H1 (cell line): ENCODE measurements at regions not wholly inside any gene's neighbourhood (a gene's known extent, or its start where the extent isn't known, plus 50 kb on each side); places are given as distances from the start of the nearest gene placed in this dataset.

Experiments used
- CTCF ChIA-PET: fragments of 300-600 bp; sonication (Branson Sonifier 250); formaldehyde crosslinking; loops from one replicate; lab custom pipeline; 2021; ENCODE audit not compliant: partially characterized antibody; lab: Charles Lee
- POLR2A ChIA-PET: fragments of 300-600 bp; sonication (Branson Sonifier 250); formaldehyde crosslinking; loops from one replicate; lab custom pipeline; 2021; ENCODE audit warnings: inconsistent platforms; ENCODE audit not compliant: partially characterized antibody; lab: Charles Lee
- DNase-seq, 2 experiments: peaks; one replicate each; pipeline versions ENCODE4 v3.0.0 to v3.0.0-alpha.2; 2010 to 2022; ENCODE audit warnings: low spot score in 2 of 2, low read depth in 1 of 2, mixed read lengths in 1 of 2
- FAIRE-seq: peaks from 2 replicates; lab custom pipeline; 2011; peaks lifted over from hg19 to GRCh38; lab: Jason Lieb, UNC
- H2AFZ ChIP-seq: 2 replicates; pipeline ENCODE4 v1.8.1; 2012; ENCODE audit warnings: low read length, inconsistent platforms
- H2AK5ac ChIP-seq: 2 replicates; pipeline ENCODE4 v1.6.1; 2013; ENCODE audit warnings: low read depth, low read length
- H2BK120ac ChIP-seq: replicated peaks from 2 replicates; pipeline ENCODE3; 2013; ENCODE audit warnings: low read depth, low read length, inconsistent platforms
- H2BK12ac ChIP-seq: 2 replicates; pipeline ENCODE4 v1.6.1; 2013; ENCODE audit warnings: low read depth, low read length
- H2BK15ac ChIP-seq: 2 replicates; pipeline ENCODE4 v1.6.1; 2013; ENCODE audit warnings: low read length
- H2BK20ac ChIP-seq: 2 replicates; pipeline ENCODE4 v1.6.1; 2013; ENCODE audit warnings: low read length
- H2BK5ac ChIP-seq: 2 replicates; pipeline ENCODE4 v1.6.1; 2013; ENCODE audit warnings: low read depth, low read length
- H3K14ac ChIP-seq: 2 replicates; pipeline ENCODE4 v1.6.1; 2013; ENCODE audit warnings: inconsistent platforms; ENCODE audit not compliant: insufficient read length
- H3K18ac ChIP-seq: 2 replicates; pipeline ENCODE4 v1.6.1; 2013; ENCODE audit warnings: low read length; ENCODE audit errors: extremely low read depth
- H3K23ac ChIP-seq: 2 replicates; pipeline ENCODE4 v1.6.1; 2013; ENCODE audit warnings: inconsistent platforms; ENCODE audit not compliant: insufficient read length
- H3K23me2 ChIP-seq: 2 replicates; pipeline ENCODE4 v1.6.1; 2013; ENCODE audit warnings: low read depth, low read length
- H3K27ac ChIP-seq: 2 replicates; pipeline ENCODE4 v1.6.1; 2011; ENCODE audit warnings: low read depth, low read length, inconsistent platforms
- H3K27me3 ChIP-seq, 4 experiments: replicated peaks in 1 of 4; 1 replicate in 1 of 4; 2 replicates in 3 of 4; pipeline versions ENCODE4 v1.6.1 to v1.8.1; 2011 to 2013; ENCODE audit warnings: low read length in 3 of 4, mild to moderate bottlenecking in 3 of 4, inconsistent platforms in 2 of 4, mixed read lengths in 2 of 4, moderate library complexity in 1 of 4; ENCODE audit not compliant: control insufficient read depth in 3 of 4, insufficient read depth in 3 of 4; ENCODE audit errors: extremely low read depth in 1 of 4
- H3K36me3 ChIP-seq, 4 experiments: 2 replicates each; pipeline versions ENCODE4 v1.6.1 to v1.8.1; 2011 to 2013; ENCODE audit warnings: mild to moderate bottlenecking in 4 of 4, low read length in 3 of 4, moderate library complexity in 2 of 4, control low read depth in 1 of 4, inconsistent platforms in 1 of 4; ENCODE audit not compliant: insufficient read depth in 4 of 4, control insufficient read depth in 2 of 4
- H3K4ac ChIP-seq: replicated peaks from 2 replicates; pipeline ENCODE3; 2013; ENCODE audit warnings: low read length, low read depth, mixed read lengths, inconsistent platforms; ENCODE audit not compliant: insufficient read length
- H3K4me1 ChIP-seq, 4 experiments: replicated peaks in 1 of 4; 1 replicate in 1 of 4; 2 replicates in 3 of 4; pipeline versions ENCODE4 v1.6.1 to v1.8.1; 2011 to 2013; ENCODE audit warnings: low read length in 3 of 4, inconsistent platforms in 2 of 4, mixed read lengths in 1 of 4; ENCODE audit not compliant: insufficient read depth in 4 of 4, control insufficient read depth in 3 of 4
- H3K4me2 ChIP-seq, 2 experiments: 2 replicates each; pipeline versions ENCODE4 v1.6.1 to v1.8.1; 2011 to 2013; ENCODE audit warnings: low read depth in 2 of 2, low read length in 2 of 2, control low read depth in 1 of 2, inconsistent platforms in 1 of 2, mild to moderate bottlenecking in 1 of 2; ENCODE audit not compliant: insufficient read depth in 1 of 2
- H3K4me3 ChIP-seq, 4 experiments: fragments of 200-600, 300-600 bp in 1 of 4; sonication (generic), shearing (Covaris generic), sonication (Bioruptor Twin) in 1 of 4; 2 replicates each; pipeline versions ENCODE4 v1.5.1 to v1.8.1; 2011 to 2016; ENCODE audit warnings: low read length in 4 of 4, low read depth in 3 of 4, control low read depth in 2 of 4, inconsistent platforms in 2 of 4, mild to moderate bottlenecking in 2 of 4, mixed read lengths in 1 of 4, moderate library complexity in 1 of 4; ENCODE audit not compliant: insufficient read depth in 2 of 4; ENCODE audit errors: extremely low read depth in 1 of 4
- H3K56ac ChIP-seq: replicated peaks from 2 replicates; pipeline ENCODE3; 2013; ENCODE audit warnings: low read depth, mild to moderate bottlenecking, mixed read lengths, low read length, inconsistent platforms; ENCODE audit not compliant: insufficient read length
- H3K79me1 ChIP-seq: 2 replicates; pipeline ENCODE4 v1.6.1; 2013; ENCODE audit warnings: low read depth, low read length, control low read depth
- H3K79me2 ChIP-seq, 2 experiments: 2 replicates each; pipeline versions ENCODE4 v1.6.1 to v1.8.1; 2012 to 2013; ENCODE audit warnings: low read length in 2 of 2, mild to moderate bottlenecking in 2 of 2, inconsistent platforms in 1 of 2; ENCODE audit not compliant: insufficient read depth in 2 of 2, control insufficient read depth in 1 of 2
- H3K9ac ChIP-seq, 4 experiments: replicated peaks in 1 of 4; 1 replicate in 1 of 4; 2 replicates in 3 of 4; pipeline versions ENCODE4 v1.6.1 to v1.8.1; 2011 to 2013; ENCODE audit warnings: low read depth in 3 of 4, low read length in 3 of 4, control low read depth in 2 of 4, mild to moderate bottlenecking in 2 of 4, moderate library complexity in 2 of 4, inconsistent platforms in 1 of 4; ENCODE audit errors: extremely low read depth in 1 of 4
- H3K9me3 ChIP-seq, 2 experiments: 2 replicates each; pipeline versions ENCODE4 v1.6.1 to v1.8.1; 2012 to 2013; ENCODE audit warnings: mild to moderate bottlenecking in 2 of 2, moderate library complexity in 2 of 2, control low read depth in 1 of 2, inconsistent platforms in 1 of 2, low read depth in 1 of 2, low read length in 1 of 2, mixed read lengths in 1 of 2; ENCODE audit not compliant: insufficient read depth in 2 of 2
- H4K20me1 ChIP-seq, 2 experiments: replicated peaks in 1 of 2; 2 replicates each; pipeline versions ENCODE3 to v1.8.1; 2011 to 2013; ENCODE audit warnings: inconsistent platforms in 2 of 2, low read length in 2 of 2, mild to moderate bottlenecking in 1 of 2; ENCODE audit not compliant: insufficient read depth in 2 of 2, control insufficient read depth in 1 of 2
- H4K5ac ChIP-seq: 2 replicates; pipeline ENCODE4 v1.6.1; 2013; ENCODE audit warnings: low read length, low read depth, mixed read lengths, inconsistent platforms; ENCODE audit not compliant: insufficient read length
- H4K8ac ChIP-seq: 2 replicates; pipeline ENCODE4 v1.8.0; 2013; ENCODE audit warnings: mild to moderate bottlenecking, moderate library complexity, low read length, inconsistent platforms; ENCODE audit not compliant: insufficient read depth; ENCODE audit errors: extremely low read depth
- H4K91ac ChIP-seq: replicated peaks from 2 replicates; pipeline ENCODE3; 2013; ENCODE audit warnings: low read length, mixed read lengths, inconsistent platforms; ENCODE audit not compliant: insufficient read length
- JUN ChIP-seq: IDR thresholded peaks from 2 replicates; pipeline ENCODE4 v1.6.1; 2011; ENCODE audit warnings: low read depth, mild to moderate bottlenecking, improper control_type of control experiment, low read length
- POLR2AphosphoS5 ChIP-seq: IDR thresholded peaks from 2 replicates; pipeline ENCODE4 v1.6.1; 2011; ENCODE audit warnings: low read depth, low read length
- WGBS, 2 experiments: shearing (Covaris generic) in 1 of 2; methylation state at CpG; one replicate each; pipeline versions ENCODE4 v1.1.6 to v1.1.7; 2013 to 2015; ENCODE audit warnings: low lambda C conversion rate in 2 of 2, mixed read lengths in 2 of 2, inconsistent platforms in 1 of 2, low coverage in 1 of 2, missing lambda C conversion rate in 1 of 2; ENCODE audit not compliant: insufficient replicate concordance in 2 of 2, insufficient coverage in 1 of 2, insufficient read length in 1 of 2; ENCODE audit errors: extremely low coverage in 1 of 2, missing lambda C conversion rate in 1 of 2; 5-methylcytosine and 5-hydroxymethylcytosine counted together
- TF ChIP-seq, protein P1 (sequence below): IDR thresholded peaks from 2 replicates; pipeline ENCODE4 v1.6.1; 2012; ENCODE audit warnings: inconsistent platforms

DNA sequence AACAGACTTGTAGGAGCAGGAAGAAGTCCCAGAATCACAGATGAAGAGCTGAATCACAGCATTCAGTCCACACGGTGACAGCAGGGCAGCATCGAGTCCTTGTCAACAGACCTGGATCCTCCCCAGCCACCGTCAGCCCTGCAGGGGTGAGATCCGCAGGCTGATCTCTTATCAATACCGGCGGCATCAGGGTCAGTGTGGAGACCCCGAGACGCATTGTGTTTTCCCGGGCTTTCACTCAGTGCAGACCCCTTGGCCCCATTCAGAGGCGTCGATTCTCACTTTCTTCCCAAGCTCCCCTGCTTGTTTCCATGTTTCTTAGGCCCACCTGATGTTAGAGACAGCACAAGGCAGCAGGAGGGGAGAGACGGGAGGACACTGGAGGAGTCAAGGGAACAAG, 609.6 kb downstream of the PTPRU start:
- Histone ChIP-seq H3K79me2 (no peaks in the 10 kb centered on the region), H3K23ac (no peak overlapping the region), H3K27ac (no peak overlapping the region), H4K5ac (no peak overlapping the region), H3K23me2 (no peaks in the 10 kb centered on the region), H3K4me2 (no peak overlapping the region), H3K9ac (no peak overlapping the region), H3K56ac (no peak overlapping the region), H3K4me3 (no peak overlapping the region), H4K91ac (no peak overlapping the region), H3K18ac (no peak overlapping the region), H2BK20ac (no peak overlapping the region), H3K27me3 (no peaks in the 10 kb centered on the region), H3K79me1 (no peaks in the 10 kb centered on the region), H2BK12ac (no peak overlapping the region), H4K8ac (peak overlapping the region; percentile 43; the same call in 1 of the 2 replicates), H2BK5ac (no peak overlapping the region; the same call in 1 of the 2 replicates), H3K9me3 (peaks cover 3 to 6% of the 10 kb centered on the region in 2 experiments; a peak in 3 of 4 replicates), H3K4me1 (no peaks in the 10 kb centered on the region), H2BK120ac (no peak overlapping the region), H3K36me3 (no peaks in the 10 kb centered on the region; a peak in 1 of 8 replicates), H4K20me1 (no peaks in the 10 kb centered on the region), H2AK5ac (no peak overlapping the region; the same call in 1 of the 2 replicates), H3K14ac (no peak overlapping the region), H3K4ac (no peak overlapping the region), H2AFZ (no peak overlapping the region), H2BK15ac (no peak overlapping the region)
- POLR2A ChIA-PET: no interaction called here
- FAIRE-seq: no peak
- no peak for TF ChIP-seq JUN
- TF ChIP-seq, protein P1, sequence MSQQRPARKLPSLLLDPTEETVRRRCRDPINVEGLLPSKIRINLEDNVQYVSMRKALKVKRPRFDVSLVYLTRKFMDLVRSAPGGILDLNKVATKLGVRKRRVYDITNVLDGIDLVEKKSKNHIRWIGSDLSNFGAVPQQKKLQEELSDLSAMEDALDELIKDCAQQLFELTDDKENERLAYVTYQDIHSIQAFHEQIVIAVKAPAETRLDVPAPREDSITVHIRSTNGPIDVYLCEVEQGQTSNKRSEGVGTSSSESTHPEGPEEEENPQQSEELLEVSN: no peak
- no peak for TF ChIP-seq POLR2AphosphoS5
- WGBS, 2 experiments: 91% methylated on average over 12 of the region's 12 CpGs; no CpG with 5 or more reads in 1 of the 2 experiments
- CTCF ChIA-PET: interaction anchor here (1.3 to 1.9 kb wide), 3 partner anchors 53 to 241 kb away, joined by 3 to 9 read pairs (median 7); no protein-coding TSS in a partner anchor
- no peak for DNase-seq
